ENCODE measurements at regions not wholly inside any gene's neighbourhood (a gene's known extent, or its start where the extent isn't known, plus 50 kb on each side); places are given as distances from the start of the nearest gene placed in this dataset.

DNA sequence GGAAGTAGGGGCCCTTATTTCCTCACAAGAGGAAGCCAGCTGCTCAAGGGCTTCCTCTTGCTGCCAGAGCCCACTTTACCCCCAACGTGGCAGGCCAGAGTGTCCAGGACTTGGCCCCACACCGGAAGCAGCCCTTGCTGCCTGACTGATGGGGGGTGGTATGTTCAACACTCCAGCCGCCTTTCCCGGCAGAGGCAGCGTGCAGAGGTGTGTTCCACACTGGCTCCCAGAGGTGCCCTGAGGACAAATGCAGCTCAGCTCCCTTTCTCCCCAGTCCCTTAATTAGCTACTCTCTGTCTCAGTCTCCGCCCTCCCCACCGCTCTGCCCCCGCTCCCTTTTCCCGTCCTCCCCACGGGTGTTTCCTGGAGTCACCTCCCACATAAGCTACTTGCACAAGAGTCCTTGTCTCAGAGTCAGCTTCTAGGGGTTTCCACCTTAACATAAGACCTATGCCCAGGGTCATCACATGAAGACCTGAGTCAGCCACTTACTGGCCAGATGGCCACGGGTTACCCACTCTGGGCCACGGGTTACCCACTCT is 61.7 kb upstream of the SHLD1 start:
- TF ChIP-seq, protein P1, sequence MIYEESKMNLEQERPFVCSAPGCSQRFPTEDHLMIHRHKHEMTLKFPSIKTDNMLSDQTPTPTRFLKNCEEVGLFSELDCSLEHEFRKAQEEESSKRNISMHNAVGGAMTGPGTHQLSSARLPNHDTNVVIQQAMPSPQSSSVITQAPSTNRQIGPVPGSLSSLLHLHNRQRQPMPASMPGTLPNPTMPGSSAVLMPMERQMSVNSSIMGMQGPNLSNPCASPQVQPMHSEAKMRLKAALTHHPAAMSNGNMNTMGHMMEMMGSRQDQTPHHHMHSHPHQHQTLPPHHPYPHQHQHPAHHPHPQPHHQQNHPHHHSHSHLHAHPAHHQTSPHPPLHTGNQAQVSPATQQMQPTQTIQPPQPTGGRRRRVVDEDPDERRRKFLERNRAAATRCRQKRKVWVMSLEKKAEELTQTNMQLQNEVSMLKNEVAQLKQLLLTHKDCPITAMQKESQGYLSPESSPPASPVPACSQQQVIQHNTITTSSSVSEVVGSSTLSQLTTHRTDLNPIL (CRISPR knock-in tag; IDR thresholded peaks at IDR 0.05; ENCODE audit: low read depth) = no peak
- TF ChIP-seq, protein P2, sequence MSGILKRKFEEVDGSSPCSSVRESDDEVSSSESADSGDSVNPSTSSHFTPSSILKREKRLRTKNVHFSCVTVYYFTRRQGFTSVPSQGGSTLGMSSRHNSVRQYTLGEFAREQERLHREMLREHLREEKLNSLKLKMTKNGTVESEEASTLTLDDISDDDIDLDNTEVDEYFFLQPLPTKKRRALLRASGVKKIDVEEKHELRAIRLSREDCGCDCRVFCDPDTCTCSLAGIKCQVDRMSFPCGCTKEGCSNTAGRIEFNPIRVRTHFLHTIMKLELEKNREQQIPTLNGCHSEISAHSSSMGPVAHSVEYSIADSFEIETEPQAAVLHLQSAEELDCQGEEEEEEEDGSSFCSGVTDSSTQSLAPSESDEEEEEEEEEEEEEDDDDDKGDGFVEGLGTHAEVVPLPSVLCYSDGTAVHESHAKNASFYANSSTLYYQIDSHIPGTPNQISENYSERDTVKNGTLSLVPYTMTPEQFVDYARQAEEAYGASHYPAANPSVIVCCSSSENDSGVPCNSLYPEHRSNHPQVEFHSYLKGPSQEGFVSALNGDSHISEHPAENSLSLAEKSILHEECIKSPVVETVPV (CRISPR knock-in tag; IDR thresholded peaks at IDR 0.05) = no peak

Measured in SK-N-SH treated with all-trans-retinoic acid at 6 μM for 48 hours (cell line).